ENCODE measurements at regions not wholly inside any gene's neighbourhood (a gene's known extent, or its start where the extent isn't known, plus 50 kb on each side); places are given as distances from the start of the nearest gene placed in this dataset.

- Histone ChIP-seq H3K36me3 (no peaks in the 10 kb centered on the region), H3K4me3 (no peak overlapping the region), H3K27ac (replicated peaks) (no peak overlapping the region), H3K27me3 (ENCODE audit: low read depth) (no peaks in the 10 kb centered on the region), H3K9me3 (replicated peaks) (peaks cover 4% of the 10 kb centered on the region), H3K4me1 (no peaks in the 10 kb centered on the region)
- DNase-seq: no peak
- intact Hi-C loops (cut with micrococcal nuclease): no loop called here
- TF ChIP-seq CTCF (IDR thresholded peaks at IDR 0.05; ENCODE audit: borderline replicate concordance): no peak
These were observed 743.9 kb upstream of the SOX9 start for GRCh38 chr17:71376933-71377332.

- intact Hi-C loops (cut with micrococcal nuclease): no loop called here
- no peaks in the 10 kb centered on the region for H3K36me3 ChIP-seq
These were observed 742.8 kb upstream of the SOX9 start for GRCh38 chr17:71378036-71378435.

GRCh38 chr17:71378741-71379140 lies 742.1 kb upstream of the SOX9 start:
- Histone ChIP-seq H3K9me3 (replicated peaks) (peaks cover 4% of the 10 kb centered on the region), H3K4me1 (no peaks in the 10 kb centered on the region), H3K4me3 (no peak overlapping the region), H3K27ac (replicated peaks) (no peak overlapping the region), H3K36me3 (no peaks in the 10 kb centered on the region), H3K27me3 (ENCODE audit: low read depth) (no peaks in the 10 kb centered on the region)
- intact Hi-C loops (cut with micrococcal nuclease): no loop called here
- DNase-seq: no peak
- TF ChIP-seq CTCF (IDR thresholded peaks at IDR 0.05; ENCODE audit: borderline replicate concordance): no peak

More at GRCh38 chr17:71378036-71378435, 742.8 kb upstream of the SOX9 start:
- Histone ChIP-seq H3K4me3 (no peak overlapping the region), H3K27ac (replicated peaks) (no peak overlapping the region), H3K27me3 (ENCODE audit: low read depth) (no peaks in the 10 kb centered on the region), H3K4me1 (no peaks in the 10 kb centered on the region), H3K9me3 (replicated peaks) (peaks cover 4% of the 10 kb centered on the region)
- no peak for TF ChIP-seq CTCF (IDR thresholded peaks at IDR 0.05; ENCODE audit: borderline replicate concordance)
- no peak for DNase-seq

- DNase-seq: no peak
- Histone ChIP-seq H3K9me3 (replicated peaks) (peaks cover 4% of the 10 kb centered on the region), H3K27me3 (ENCODE audit: low read depth) (no peaks in the 10 kb centered on the region), H3K36me3 (no peaks in the 10 kb centered on the region), H3K4me1 (no peaks in the 10 kb centered on the region), H3K4me3 (no peak overlapping the region), H3K27ac (replicated peaks) (no peak overlapping the region)
- intact Hi-C loops (cut with micrococcal nuclease): no loop called here
- no peak for TF ChIP-seq CTCF (IDR thresholded peaks at IDR 0.05; ENCODE audit: borderline replicate concordance)
These were observed 741.3 kb upstream of the SOX9 start for GRCh38 chr17:71379512-71379911.

GRCh38 chr17:71380535-71380934 lies 740.3 kb upstream of the SOX9 start:
- no peak for TF ChIP-seq CTCF (IDR thresholded peaks at IDR 0.05; ENCODE audit: borderline replicate concordance)
- no peaks in the 10 kb centered on the region for H3K27me3 ChIP-seq (ENCODE audit: low read depth)
- no peak overlapping the region for H3K4me3 ChIP-seq
- no peak overlapping the region for H3K27ac ChIP-seq (replicated peaks)
- no peak for DNase-seq
- H3K4me1 ChIP-seq: no peaks in the 10 kb centered on the region
- intact Hi-C loops (cut with micrococcal nuclease): no loop called here
- H3K9me3 ChIP-seq (replicated peaks): peaks cover 4% of the 10 kb centered on the region
- H3K36me3 ChIP-seq: no peaks in the 10 kb centered on the region

- no peaks in the 10 kb centered on the region for H3K4me1 ChIP-seq
- H3K27me3 ChIP-seq (ENCODE audit: low read depth): no peaks in the 10 kb centered on the region
- no peak for DNase-seq
- H3K27ac ChIP-seq (replicated peaks): no peak overlapping the region
- H3K4me3 ChIP-seq: no peak overlapping the region
- intact Hi-C loops (cut with micrococcal nuclease): no loop called here
- no peak for TF ChIP-seq CTCF (IDR thresholded peaks at IDR 0.05; ENCODE audit: borderline replicate concordance)
- H3K9me3 ChIP-seq (replicated peaks): peaks cover 2% of the 10 kb centered on the region
- H3K36me3 ChIP-seq: no peaks in the 10 kb centered on the region
These were observed 739.9 kb upstream of the SOX9 start for GRCh38 chr17:71380936-71381335.
